ENCODE measurements at regions not wholly inside any gene's neighbourhood (a gene's known extent, or its start where the extent isn't known, plus 50 kb on each side); places are given as distances from the start of the nearest gene placed in this dataset.

- TF ChIP-seq CTCF (IDR thresholded peaks at IDR 0.05; ENCODE audit: low read length) (no peak), EZH2phosphoT487 (IDR thresholded peaks at IDR 0.05; ENCODE audit: low read length) (no peak)
These were observed 99.4 kb upstream of the KLF13 start for GRCh38 chr15:31227235-31227634.

Measured in MM.1S (cell line).